Peyer's patch (tissue), 4 donors: ENCODE measurements at regions not wholly inside any gene's neighbourhood (a gene's known extent, or its start where the extent isn't known, plus 50 kb on each side); places are given as distances from the start of the nearest gene placed in this dataset.

Experiments used
- POLR2A ChIP-seq, 2 donors: fragments of 450-650 bp; IDR thresholded peaks; one replicate each; pipeline ENCODE4 v1.5.1; 2017; ENCODE audit warnings: antibody characterized with exemption in 2 of 2, mild to moderate bottlenecking in 2 of 2, moderate library complexity in 2 of 2
- TF ChIP-seq, protein P1 (sequence below), 6 experiments: fragments of 450-650 bp in 4 of 6; fragments of 200-600 bp in 2 of 6; sonication (generic) in 1 of 6; IDR thresholded peaks; one replicate each; pipeline ENCODE4 v1.5.1; 2017 to 2019; ENCODE audit warnings: antibody characterized with exemption in 6 of 6, mild to moderate bottlenecking in 3 of 6, moderate library complexity in 1 of 6

DNA sequence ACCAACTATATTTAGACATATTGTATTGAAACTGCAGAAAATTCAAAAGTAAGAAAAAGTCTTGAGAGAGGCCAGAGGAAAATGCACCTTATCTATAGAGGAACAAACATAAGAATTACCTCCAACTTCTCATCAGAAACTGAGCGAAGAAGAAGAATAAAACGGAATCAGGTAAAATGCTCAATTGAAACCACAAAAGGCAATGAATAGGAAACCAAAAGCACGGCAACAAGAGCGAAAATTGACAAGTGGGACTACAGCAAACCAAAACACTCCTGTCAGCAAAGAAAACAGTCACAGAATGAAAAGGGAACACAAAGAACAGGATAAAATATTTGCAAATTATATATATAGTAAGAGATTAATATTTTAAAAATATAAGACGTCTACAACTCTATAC lies 61.9 kb upstream of the PARP11 start:
- TF ChIP-seq POLR2A (IDR thresholded peaks at IDR 0.05): no peak
- TF ChIP-seq, protein P1, sequence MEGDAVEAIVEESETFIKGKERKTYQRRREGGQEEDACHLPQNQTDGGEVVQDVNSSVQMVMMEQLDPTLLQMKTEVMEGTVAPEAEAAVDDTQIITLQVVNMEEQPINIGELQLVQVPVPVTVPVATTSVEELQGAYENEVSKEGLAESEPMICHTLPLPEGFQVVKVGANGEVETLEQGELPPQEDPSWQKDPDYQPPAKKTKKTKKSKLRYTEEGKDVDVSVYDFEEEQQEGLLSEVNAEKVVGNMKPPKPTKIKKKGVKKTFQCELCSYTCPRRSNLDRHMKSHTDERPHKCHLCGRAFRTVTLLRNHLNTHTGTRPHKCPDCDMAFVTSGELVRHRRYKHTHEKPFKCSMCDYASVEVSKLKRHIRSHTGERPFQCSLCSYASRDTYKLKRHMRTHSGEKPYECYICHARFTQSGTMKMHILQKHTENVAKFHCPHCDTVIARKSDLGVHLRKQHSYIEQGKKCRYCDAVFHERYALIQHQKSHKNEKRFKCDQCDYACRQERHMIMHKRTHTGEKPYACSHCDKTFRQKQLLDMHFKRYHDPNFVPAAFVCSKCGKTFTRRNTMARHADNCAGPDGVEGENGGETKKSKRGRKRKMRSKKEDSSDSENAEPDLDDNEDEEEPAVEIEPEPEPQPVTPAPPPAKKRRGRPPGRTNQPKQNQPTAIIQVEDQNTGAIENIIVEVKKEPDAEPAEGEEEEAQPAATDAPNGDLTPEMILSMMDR (IDR thresholded peaks at IDR 0.05): no peak
